Trophoblast cell (in vitro differentiated cells and primary cell): ENCODE measurements at regions not wholly inside any gene's neighbourhood (a gene's known extent, or its start where the extent isn't known, plus 50 kb on each side); places are given as distances from the start of the nearest gene placed in this dataset.

ENCODE experiments used
- DNase-seq, 2 donors: peaks; one replicate each; pipeline ENCODE4 v3.0.0-alpha.2; 2016
- H2AFZ ChIP-seq: 2 replicates; pipeline ENCODE4 v1.6.1; 2013; ENCODE audit warnings: low read length, moderate library complexity, mild to moderate bottlenecking; ENCODE audit not compliant: insufficient read depth, poor library complexity
- H2AK5ac ChIP-seq: 2 replicates; pipeline ENCODE4 v1.6.1; 2013; ENCODE audit warnings: mild to moderate bottlenecking, low read length
- H2BK120ac ChIP-seq: 2 replicates; pipeline ENCODE4 v1.6.1; 2013; ENCODE audit warnings: low read length, mild to moderate bottlenecking, moderate library complexity; ENCODE audit not compliant: insufficient read depth, poor library complexity
- H2BK12ac ChIP-seq: 2 replicates; pipeline ENCODE4 v1.6.1; 2013; ENCODE audit warnings: mild to moderate bottlenecking, low read length, moderate library complexity
- H2BK5ac ChIP-seq: 2 replicates; pipeline ENCODE4 v1.6.1; 2013; ENCODE audit warnings: low read length, low read depth, moderate library complexity, mild to moderate bottlenecking; ENCODE audit not compliant: poor library complexity
- H3K14ac ChIP-seq: 2 replicates; pipeline ENCODE4 v1.6.1; 2013; ENCODE audit warnings: mild to moderate bottlenecking, low read length
- H3K18ac ChIP-seq: 2 replicates; pipeline ENCODE4 v1.6.1; 2013; ENCODE audit warnings: mild to moderate bottlenecking, low read length
- H3K23ac ChIP-seq: 2 replicates; pipeline ENCODE4 v1.6.1; 2013; ENCODE audit warnings: low read length
- H3K27ac ChIP-seq: 2 replicates; pipeline ENCODE4 v1.5.1; 2013; ENCODE audit warnings: low read depth, mild to moderate bottlenecking, inconsistent platforms, low read length, moderate library complexity
- H3K27me3 ChIP-seq: 2 replicates; pipeline ENCODE4 v1.6.1; 2013; ENCODE audit warnings: inconsistent platforms, mild to moderate bottlenecking, low read length, moderate library complexity; ENCODE audit not compliant: insufficient read depth
- H3K36me3 ChIP-seq, 2 experiments: 1 replicate in 1 of 2; 2 replicates in 1 of 2; pipeline ENCODE4 v1.6.1; 2013; ENCODE audit warnings: low read length in 2 of 2, mild to moderate bottlenecking in 2 of 2, moderate library complexity in 1 of 2; ENCODE audit not compliant: insufficient read depth in 2 of 2, control insufficient read depth in 1 of 2
- H3K4ac ChIP-seq: 2 replicates; pipeline ENCODE4 v1.6.1; 2013; ENCODE audit warnings: low read depth, mild to moderate bottlenecking, low read length, moderate library complexity
- H3K4me1 ChIP-seq, 2 experiments: 1 replicate in 1 of 2; 2 replicates in 1 of 2; pipeline ENCODE4 v1.6.1; 2013; ENCODE audit warnings: low read length in 2 of 2, mild to moderate bottlenecking in 2 of 2, moderate library complexity in 1 of 2; ENCODE audit not compliant: insufficient read depth in 2 of 2, control insufficient read depth in 1 of 2
- H3K4me2 ChIP-seq: 2 replicates; pipeline ENCODE4 v1.6.1; 2013; ENCODE audit warnings: inconsistent platforms, mild to moderate bottlenecking, low read length, moderate library complexity
- H3K4me3 ChIP-seq: 2 replicates; pipeline ENCODE4 v1.5.1; 2013; ENCODE audit warnings: mild to moderate bottlenecking, low read depth, low read length, inconsistent platforms
- H3K79me1 ChIP-seq: one replicate; pipeline ENCODE4 v1.6.1; 2013; ENCODE audit warnings: low read length
- H3K79me2 ChIP-seq: 2 replicates; pipeline ENCODE4 v1.6.1; 2013; ENCODE audit warnings: low read length, mild to moderate bottlenecking; ENCODE audit not compliant: control insufficient read depth, insufficient read depth, poor library complexity
- H3K9ac ChIP-seq: 2 replicates; pipeline ENCODE4 v1.6.1; 2013; ENCODE audit warnings: mild to moderate bottlenecking, low read length
- H3K9me3 ChIP-seq: 2 replicates; pipeline ENCODE4 v1.6.1; 2013; ENCODE audit warnings: low read depth, mild to moderate bottlenecking, control low read depth, inconsistent platforms, low read length; ENCODE audit not compliant: insufficient read depth
- H4K12ac ChIP-seq: 2 replicates; pipeline ENCODE4 v1.6.1; 2013; ENCODE audit warnings: low read depth, mild to moderate bottlenecking, low read length, moderate library complexity
- H4K8ac ChIP-seq: 2 replicates; pipeline ENCODE4 v1.6.1; 2013; ENCODE audit warnings: low read depth, mild to moderate bottlenecking, low read length, moderate library complexity
- H4K91ac ChIP-seq: one replicate; pipeline ENCODE4 v1.6.1; 2013; ENCODE audit warnings: low read depth, mild to moderate bottlenecking, low read length, moderate library complexity
- WGBS: extraction: QIAGEN DNeasy Blood & Tissue Kit; methylation state at CpG from one replicate; pipeline ENCODE4 v1.1.7; 2013; ENCODE audit warnings: missing lambda C conversion rate; ENCODE audit not compliant: insufficient read length, insufficient coverage; ENCODE audit errors: extremely low coverage; 5-methylcytosine and 5-hydroxymethylcytosine counted together

DNA sequence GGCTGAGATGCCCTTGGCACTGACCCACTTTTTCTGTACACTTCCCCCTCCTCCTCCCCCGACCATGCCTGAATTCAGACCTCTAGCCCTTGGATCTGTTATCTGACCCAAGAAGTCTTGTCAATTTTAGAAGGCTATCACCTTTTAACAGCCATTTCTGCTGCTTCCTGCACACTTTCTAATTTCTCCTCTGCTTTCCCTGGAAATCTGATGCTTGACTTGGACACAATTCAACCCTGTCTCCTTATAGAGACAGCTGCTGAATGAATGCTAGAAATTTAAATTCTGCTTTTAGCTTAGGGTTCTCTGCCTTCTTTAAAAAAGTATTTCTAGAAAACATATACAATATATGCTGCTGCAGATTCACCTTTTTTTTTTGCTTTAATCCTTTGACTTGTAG is 417.9 kb upstream of the KLF6 start:
- WGBS, result no CpG with 5 or more reads among the region's 1 CpG
- Histone ChIP-seq H2BK5ac (no peak overlapping the region), H4K8ac (no peak overlapping the region), H2AK5ac (no peak overlapping the region), H3K23ac (no peak overlapping the region), H2BK120ac (no peak overlapping the region), H3K9ac (no peak overlapping the region), H3K36me3 (no peaks in the 10 kb centered on the region), H3K27ac (no peak overlapping the region), H3K18ac (no peak overlapping the region), H3K4me2 (no peak overlapping the region), H3K4me1 (peaks cover 8 to 10% of the 10 kb centered on the region in 2 experiments), H2BK12ac (peak overlapping the region; percentile 25), H3K14ac (no peak overlapping the region), H3K79me1 (no peaks in the 10 kb centered on the region), H3K4me3 (no peak overlapping the region), H3K27me3 (no peaks in the 10 kb centered on the region), H4K12ac (no peak overlapping the region), H3K9me3 (no peaks in the 10 kb centered on the region), H3K79me2 (no peaks in the 10 kb centered on the region), H3K4ac (no peak overlapping the region), H4K91ac (peak overlapping the region; percentile 3), H2AFZ (no peak overlapping the region)
- no peak for DNase-seq

DNA sequence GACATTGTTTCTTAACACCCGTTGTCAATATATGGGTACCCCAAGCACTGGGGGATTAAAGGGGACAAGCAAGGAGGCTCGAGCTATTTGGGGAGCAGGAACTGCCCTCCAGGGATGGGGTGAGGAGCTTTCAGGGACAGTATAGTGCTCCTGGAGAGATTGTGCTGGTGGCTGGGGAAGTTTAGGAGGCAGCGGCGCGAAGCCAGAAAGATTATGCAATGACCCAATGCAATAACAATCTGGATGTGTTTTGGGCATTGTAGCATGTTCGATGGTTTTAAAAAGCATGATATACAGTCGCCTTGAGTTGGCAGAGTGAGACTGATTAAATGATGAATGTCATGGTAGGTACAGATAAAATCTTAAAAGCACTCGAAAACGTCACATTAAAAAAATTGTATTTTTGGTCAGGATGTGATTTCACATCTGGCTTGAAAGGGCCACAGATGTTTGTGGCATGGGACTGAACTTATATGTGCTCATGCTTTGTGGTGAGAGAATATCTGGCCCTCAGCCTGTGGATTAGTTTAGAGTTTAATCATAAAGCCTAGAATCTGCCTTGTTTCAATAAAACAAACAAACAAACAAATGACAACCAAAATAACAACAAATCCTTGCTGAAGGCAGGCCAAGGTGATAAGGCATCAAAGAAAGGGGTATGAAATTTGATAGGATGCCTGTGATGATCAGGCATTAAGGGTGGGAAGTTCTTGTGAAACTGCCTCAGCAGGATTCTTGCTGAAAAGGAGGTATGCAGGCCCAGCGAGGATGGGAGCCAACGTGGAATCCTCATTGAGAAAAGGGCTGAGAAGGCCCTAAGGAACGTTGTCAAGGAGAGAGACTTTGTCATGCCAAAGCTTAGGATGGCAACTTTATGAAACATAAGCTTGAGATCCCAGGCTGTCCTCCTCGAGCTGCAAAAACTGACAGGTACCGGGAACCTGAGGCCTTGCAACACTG is 417.1 kb upstream of the KLF6 start:
- no peak overlapping the region for H3K4ac ChIP-seq
- no peak overlapping the region for H2BK5ac ChIP-seq
- WGBS, result no CpG with 5 or more reads among the region's 14 CpGs
- no peak overlapping the region for H3K9ac ChIP-seq
- no peak overlapping the region for H3K18ac ChIP-seq
- H2AK5ac ChIP-seq, result no peak overlapping the region
- H3K36me3 ChIP-seq, result no peaks in the 10 kb centered on the region
- peak overlapping the region; percentile 3 for H4K91ac ChIP-seq
- peaks cover 8 to 10% of the 10 kb centered on the region in 2 experiments for H3K4me1 ChIP-seq
- no peaks in the 10 kb centered on the region for H3K79me1 ChIP-seq
- H3K9me3 ChIP-seq, result no peaks in the 10 kb centered on the region
- no peak overlapping the region for H4K8ac ChIP-seq
- H2BK12ac ChIP-seq, result peak overlapping the region; percentile 25
- H3K14ac ChIP-seq, result no peak overlapping the region
- DNase-seq, result peak; percentile 77 to 87
- H4K12ac ChIP-seq, result no peak overlapping the region
- H3K4me2 ChIP-seq, result no peak overlapping the region
- H3K27me3 ChIP-seq, result no peaks in the 10 kb centered on the region
- H2BK120ac ChIP-seq, result no peak overlapping the region
- no peak overlapping the region for H3K23ac ChIP-seq
- no peak overlapping the region for H3K4me3 ChIP-seq
- no peaks in the 10 kb centered on the region for H3K79me2 ChIP-seq
- H3K27ac ChIP-seq, result no peak overlapping the region
- peak overlapping the region; percentile 5 for H2AFZ ChIP-seq

DNA sequence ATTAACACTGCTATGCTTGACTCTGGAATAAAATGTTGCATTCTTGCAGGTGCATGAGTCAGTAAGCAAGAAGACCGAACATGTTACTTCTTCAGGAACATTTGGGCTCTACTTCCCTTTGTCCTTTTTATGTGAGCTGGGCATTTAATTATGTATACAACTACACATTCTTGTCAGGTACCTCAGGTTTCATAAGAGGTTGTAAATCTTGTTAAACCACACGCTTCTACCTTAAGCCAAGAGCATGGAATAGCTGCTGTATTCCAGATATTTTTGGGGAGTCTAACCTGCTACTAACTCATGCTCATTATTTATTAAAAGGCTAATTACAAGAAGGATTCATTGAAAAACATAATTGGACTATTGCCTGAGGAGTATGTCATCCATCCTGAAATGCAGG is 414.2 kb upstream of the KLF6 start:
- Histone ChIP-seq H2AK5ac (no peak overlapping the region), H2BK12ac (no peak overlapping the region), H4K12ac (no peak overlapping the region), H3K4ac (no peak overlapping the region), H3K9ac (no peak overlapping the region), H3K4me3 (no peak overlapping the region), H3K4me2 (no peak overlapping the region), H3K27me3 (no peaks in the 10 kb centered on the region), H3K27ac (no peak overlapping the region), H4K91ac (no peak overlapping the region), H3K79me1 (peaks cover 14% of the 10 kb centered on the region), H3K36me3 (no peaks in the 10 kb centered on the region), H2BK120ac (no peak overlapping the region), H3K14ac (no peak overlapping the region), H3K4me1 (peaks cover 11 to 18% of the 10 kb centered on the region in 2 experiments), H3K18ac (no peak overlapping the region), H3K9me3 (no peaks in the 10 kb centered on the region), H2AFZ (no peak overlapping the region), H3K79me2 (no peaks in the 10 kb centered on the region), H2BK5ac (no peak overlapping the region), H4K8ac (no peak overlapping the region), H3K23ac (no peak overlapping the region)
- DNase-seq, result no peak
- no CpG with 5 or more reads among the region's 2 CpGs for WGBS

DNA sequence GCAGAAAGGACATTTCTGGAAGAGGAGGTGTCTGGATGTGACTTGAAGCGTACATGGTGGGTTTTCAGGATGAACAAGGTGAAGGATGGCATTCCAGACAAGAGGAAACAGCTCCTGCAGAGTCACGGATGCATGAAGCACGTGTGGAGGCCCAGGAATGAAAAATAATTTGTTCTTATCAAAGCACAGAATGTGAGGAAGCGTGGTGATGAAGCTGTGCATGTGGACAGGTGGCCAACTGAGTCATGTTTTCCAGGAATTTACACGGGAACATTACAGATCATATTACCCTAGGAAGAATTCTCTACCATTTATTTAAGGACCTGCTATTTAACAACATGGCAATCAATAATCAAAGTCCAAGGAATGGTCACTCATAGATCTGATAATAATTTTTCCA is 413.2 kb upstream of the KLF6 start:
- Histone ChIP-seq H2BK120ac (no peak overlapping the region), H3K79me2 (no peaks in the 10 kb centered on the region), H3K36me3 (no peaks in the 10 kb centered on the region), H4K8ac (no peak overlapping the region), H2AFZ (no peak overlapping the region), H3K18ac (no peak overlapping the region), H3K14ac (no peak overlapping the region), H2BK12ac (peak overlapping the region; percentile 48), H3K4me3 (no peak overlapping the region), H3K27ac (no peak overlapping the region), H4K91ac (peak overlapping the region; percentile 55), H3K23ac (no peak overlapping the region), H2BK5ac (peak overlapping the region; percentile 52), H3K9me3 (no peaks in the 10 kb centered on the region), H3K79me1 (peaks cover 14% of the 10 kb centered on the region), H3K9ac (no peak overlapping the region), H3K27me3 (no peaks in the 10 kb centered on the region), H3K4ac (peak overlapping the region; percentile 16), H3K4me2 (no peak overlapping the region), H3K4me1 (peaks cover 11 to 18% of the 10 kb centered on the region in 2 experiments), H2AK5ac (no peak overlapping the region), H4K12ac (no peak overlapping the region)
- DNase-seq, result peak; percentile 33 to 69
- no CpG with 5 or more reads among the region's 5 CpGs for WGBS
